HG03060 (cell line): ENCODE measurements at regions not wholly inside any gene's neighbourhood (a gene's known extent, or its start where the extent isn't known, plus 50 kb on each side); places are given as distances from the start of the nearest gene placed in this dataset.
"Not testable (repeated sequence)": the region's sequence is repeated elsewhere in the genome, so short reads cannot be mapped to it uniquely, and the experiment has no call there.

Experiments used
- ATAC-seq: cut with Tn5 transposase; IDR thresholded peaks from one replicate; pipeline ENCODE4 v1.9.1; 2021; ENCODE audit warnings: low read depth, moderate number of reproducible peaks; ENCODE audit not compliant: unreplicated experiment

DNA sequence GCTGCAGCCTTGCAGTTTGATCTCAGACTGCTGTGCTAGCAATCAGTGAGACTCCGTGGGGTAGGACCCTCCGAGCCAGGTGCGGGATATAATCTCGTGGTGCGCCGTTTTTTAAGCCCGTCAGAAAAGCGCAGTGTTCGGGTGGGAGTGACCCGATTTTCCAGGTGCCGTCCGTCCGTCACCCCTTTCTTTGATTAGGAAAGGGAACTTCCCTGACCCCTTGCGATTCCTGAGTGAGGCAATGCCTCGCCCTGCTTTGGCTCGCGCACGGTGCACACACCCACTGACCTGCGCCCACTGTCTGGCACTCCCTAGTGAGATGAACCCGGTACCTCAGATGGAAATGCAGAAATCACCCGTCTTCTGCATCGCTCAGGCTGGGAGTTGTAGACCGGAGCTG is 203.2 kb downstream of the SNCAIP start:
- ATAC-seq = not testable (repeated sequence)

DNA sequence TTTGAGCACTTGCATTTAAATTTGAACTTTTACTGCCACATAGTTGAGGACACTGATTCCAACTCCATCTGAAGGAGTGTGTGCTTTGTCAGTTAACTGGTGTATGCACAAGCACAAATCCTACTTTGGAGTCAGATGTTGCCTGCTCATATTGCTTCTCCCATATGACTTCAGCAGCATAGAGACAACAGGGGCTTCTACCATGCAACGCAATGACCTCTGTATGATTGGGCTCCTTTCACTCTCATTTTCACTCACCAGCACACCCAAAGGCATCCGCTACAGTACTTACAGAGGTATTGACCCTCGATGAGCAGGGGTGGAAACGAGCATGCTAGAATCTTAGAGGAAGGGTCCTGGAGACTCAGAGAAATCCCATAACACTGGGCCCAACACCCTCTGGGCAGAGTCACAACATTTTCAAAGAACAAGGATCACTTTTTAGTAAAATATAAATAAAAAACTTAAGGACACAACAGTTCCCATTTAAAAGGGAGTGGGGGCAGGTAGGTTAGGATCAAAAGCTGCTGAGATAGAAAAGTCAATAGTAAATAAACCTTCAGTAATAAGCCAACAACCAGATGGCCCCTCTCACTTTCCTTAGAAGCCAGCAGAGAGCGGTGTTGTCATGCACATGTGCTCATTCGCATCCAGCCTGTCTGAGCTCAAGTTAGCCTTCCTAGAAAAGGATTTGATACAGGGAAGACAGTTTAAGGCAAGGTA is 203.8 kb downstream of the SNCAIP start:
- ATAC-seq = no peak

- ATAC-seq = no peak
Measured at GRCh38 chr5:122516432-122516743, 204.4 kb downstream of the SNCAIP start.

- no peak for ATAC-seq
Measured at GRCh38 chr5:122517091-122517490, 205.1 kb downstream of the SNCAIP start.

DNA sequence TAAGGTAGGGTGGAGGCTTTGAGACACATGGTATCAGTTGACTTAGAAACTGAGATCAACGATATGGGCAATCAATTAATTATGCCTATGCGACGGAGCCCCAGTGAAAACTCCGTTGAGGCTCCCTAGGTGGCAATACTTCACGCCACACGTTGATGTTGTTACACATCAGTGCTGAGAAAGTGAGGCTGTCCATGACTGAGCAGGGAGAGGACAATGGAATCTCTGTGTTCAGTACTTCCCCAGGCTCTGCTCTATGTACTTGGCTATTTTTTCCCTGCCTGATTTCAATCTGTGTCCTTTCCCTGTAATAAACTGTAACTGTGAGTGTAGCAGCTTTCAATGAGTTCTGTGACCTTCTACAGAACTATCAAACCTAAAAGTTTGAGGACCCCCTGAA is 211.7 kb downstream of the SNCAIP start:
- no peak for ATAC-seq

- ATAC-seq = no peak
Measured at GRCh38 chr5:122527547-122527946, 215.5 kb downstream of the SNCAIP start.

- ATAC-seq = no peak
Measured at GRCh38 chr5:122532035-122532434, 220.0 kb downstream of the SNCAIP start.

- no peak for ATAC-seq
Measured at GRCh38 chr5:122533825-122534224, 221.8 kb downstream of the SNCAIP start.

DNA sequence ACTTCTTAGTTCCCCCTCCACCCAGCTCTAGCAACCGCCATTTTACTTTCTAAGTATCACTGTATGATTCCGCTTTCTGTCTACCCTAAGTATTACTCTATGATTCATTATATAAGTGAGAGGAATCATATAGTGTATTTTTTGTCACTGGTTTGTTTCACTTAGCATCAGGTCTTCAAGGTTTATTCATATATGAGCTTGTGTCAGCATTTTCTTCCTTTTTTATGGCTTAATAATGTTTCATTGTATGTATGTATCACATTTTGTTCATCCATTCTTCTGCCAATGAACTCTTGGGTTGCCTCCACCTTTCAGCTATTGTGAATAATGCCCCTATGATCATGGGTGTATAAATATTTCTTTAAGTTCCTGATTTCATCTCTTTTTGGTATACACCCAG is 222.8 kb downstream of the SNCAIP start:
- no peak for ATAC-seq

- no peak for ATAC-seq
Measured at GRCh38 chr5:122541388-122541787, 229.4 kb downstream of the SNCAIP start.

DNA sequence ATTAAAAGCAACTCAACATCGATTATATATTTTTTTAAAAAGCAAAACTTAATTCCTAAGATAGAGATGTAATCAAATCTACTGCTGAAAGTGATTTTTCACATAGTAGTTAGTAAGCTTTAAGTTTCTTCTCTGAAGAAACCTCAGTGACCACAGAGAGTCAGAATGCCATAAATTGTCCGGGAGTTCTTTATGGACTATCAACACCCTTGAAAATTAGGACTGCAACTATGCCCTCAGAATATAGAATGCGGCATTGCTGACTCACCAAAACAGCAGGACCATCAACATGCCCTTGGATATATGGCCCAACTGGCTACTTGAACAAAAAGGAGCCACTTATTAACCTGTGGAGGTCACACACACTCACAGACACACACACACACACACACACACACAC is 228.9 kb upstream of the SNX2 start:
- ATAC-seq = no peak

DNA sequence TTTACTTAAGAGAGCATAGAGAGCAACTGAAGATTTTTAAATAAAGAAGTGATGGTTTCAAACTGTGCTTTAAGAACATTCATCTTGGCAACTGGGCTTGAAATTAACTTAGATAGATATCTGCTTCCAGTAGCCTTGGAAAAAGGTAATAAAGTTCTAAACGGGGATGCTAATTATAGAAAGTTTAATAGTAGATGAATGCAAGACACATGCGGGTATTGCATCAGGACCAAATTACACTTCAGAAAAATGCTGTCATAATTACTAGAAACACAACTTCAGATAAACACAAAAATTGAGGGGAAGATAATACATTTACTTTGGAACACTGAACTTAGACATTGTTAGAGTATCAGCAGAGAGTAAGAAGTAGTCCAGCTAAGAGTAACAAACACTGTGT is 227.7 kb upstream of the SNX2 start:
- no peak for ATAC-seq

GRCh38 chr5:122547669-122548068 is 227.2 kb upstream of the SNX2 start:
- no peak for ATAC-seq

- ATAC-seq = no peak
Measured at GRCh38 chr5:122559676-122560075, 215.2 kb upstream of the SNX2 start.

GRCh38 chr5:122561209-122561608 is 213.7 kb upstream of the SNX2 start:
- no peak for ATAC-seq

DNA sequence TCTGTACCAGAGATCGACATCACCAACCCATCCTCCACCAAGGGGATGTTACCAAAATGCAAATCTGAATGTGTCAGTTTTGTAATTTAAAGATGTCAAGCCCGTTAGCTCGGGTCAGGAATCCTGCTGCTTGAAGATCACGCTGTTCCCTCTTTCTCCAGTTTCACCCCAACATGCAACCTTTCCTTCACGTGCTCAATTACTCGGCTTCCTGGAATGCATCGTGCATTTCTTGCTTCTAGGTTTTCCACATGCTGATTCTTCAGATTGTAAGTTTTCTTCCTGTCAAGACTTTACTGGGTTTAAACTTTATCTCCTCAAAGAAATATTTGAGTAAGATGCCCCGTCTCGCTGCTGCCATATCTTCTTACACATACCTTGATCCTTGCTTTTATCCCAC is 209.5 kb upstream of the SNX2 start:
- ATAC-seq = no peak

DNA sequence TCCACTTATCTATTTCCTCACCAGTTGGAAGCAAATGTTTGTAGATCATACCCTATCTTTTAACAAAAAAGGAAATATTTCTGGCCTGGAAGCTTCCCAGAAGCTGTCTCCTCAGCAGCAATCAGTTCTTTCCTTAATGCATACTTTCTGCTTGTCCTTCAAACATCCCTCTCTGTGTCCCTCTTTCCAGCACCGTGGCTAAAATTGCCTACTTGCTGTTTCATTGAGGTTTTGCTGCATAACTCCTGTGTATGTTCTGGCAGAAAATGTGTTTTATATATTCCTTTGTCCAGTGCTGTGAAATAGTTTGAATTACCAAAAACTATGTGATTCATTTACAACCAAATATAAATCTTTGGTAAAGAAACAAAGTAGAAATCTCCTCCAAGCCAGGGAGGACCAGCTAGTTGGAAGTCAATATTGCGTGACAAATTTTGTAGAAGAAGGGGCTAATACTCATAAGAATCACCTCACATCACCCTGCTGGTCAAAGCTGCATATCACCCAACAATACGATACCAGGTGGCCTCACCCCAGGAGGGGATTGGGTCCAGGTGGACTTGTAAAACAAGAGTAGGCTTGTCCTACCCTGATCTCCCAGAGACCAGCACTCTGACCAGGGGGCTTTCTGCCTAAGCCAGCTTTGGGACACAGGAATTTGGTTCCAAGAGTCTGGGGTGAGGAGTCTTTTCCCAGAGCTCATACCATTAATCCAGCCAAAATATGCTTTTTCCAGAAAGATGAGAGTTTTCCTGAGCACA is 198.4 kb upstream of the SNX2 start:
- ATAC-seq = no peak

DNA sequence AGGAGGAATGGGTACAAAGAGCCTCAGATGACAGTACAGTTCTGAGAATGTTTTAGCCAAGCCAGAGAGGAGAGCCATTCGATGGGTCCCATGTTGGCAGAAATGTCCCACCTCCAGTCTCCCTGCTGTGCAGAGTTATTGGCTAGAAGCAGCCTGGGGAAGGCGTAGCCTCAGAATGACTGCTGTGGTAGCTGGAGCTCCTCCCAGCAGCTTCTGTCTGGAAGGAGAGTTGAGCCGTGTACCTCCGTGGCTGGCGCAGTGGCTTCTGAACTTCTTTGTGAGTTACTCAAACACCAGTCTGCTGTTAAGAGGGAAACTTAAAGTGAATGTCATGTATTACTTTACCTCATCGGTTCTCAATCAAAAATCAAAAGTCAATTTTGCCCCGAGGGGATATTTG is 193.3 kb upstream of the SNX2 start:
- no peak for ATAC-seq

DNA sequence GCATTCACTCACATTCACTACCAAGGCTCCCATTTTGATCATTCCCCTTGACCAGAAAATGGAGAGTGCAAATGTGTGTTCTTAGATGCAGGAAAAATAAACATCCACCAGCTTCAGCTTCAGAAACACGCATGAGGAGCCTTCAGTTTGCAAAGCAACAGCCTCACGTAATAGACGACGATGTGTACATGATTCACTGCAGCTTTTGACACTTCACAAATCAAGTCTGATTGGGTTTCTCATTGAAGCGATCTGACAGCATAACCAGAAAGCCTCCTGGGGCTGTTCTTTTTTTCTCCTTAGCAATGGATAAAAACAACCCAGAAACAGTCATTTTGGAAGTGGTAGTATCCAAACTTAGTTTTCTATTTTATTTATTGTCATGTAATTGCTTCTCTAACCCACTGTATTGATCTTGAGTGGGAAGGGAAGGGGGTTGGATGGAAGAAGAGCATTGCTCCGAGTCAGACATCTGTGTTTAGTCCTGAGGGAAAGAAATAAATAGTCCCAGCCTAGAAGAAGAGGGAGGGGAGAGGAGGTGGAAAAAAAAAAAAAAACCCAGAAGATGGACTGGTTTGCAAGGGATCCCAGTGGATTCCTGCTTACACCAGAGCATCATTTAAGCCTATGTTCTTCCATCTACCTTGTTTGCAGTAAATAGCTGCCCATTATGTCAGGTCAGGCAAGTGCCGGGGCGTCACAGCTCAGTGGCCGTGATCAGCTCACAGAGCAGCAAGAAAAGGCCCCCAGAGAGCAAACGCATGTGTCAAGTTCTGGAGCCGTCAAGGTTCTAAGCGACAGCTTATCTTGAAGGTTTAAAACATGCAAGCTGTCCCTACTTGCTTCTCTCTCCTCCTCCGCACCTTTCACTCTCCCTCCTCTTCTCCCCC is 190.2 kb upstream of the SNX2 start:
- ATAC-seq = no peak

DNA sequence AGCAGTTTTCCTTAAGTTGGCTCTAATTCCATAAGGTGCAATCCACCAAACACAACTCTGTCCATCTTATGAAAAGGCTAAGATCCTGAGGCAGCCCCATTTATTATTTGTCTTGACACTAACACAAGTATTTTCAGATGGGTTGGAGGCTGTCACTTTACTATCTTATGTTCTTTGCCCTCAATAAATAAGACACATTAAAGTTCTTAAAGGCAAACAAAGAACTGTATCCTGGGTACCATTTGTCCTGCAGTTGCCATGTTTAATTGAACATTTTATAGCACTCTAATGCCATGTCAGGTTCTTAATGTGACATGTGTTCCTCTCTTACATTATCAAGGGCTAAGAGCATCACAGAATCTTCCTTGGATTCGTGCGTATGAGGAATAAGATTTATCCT is 189.5 kb upstream of the SNX2 start:
- ATAC-seq = no peak

GRCh38 chr5:122586351-122586750 is 188.5 kb upstream of the SNX2 start:
- no peak for ATAC-seq
